ENCODE measurements at regions not wholly inside any gene's neighbourhood (a gene's known extent, or its start where the extent isn't known, plus 50 kb on each side); places are given as distances from the start of the nearest gene placed in this dataset.
"Not testable (repeated sequence)": the region's sequence is repeated elsewhere in the genome, so short reads cannot be mapped to it uniquely, and the experiment has no call there.

- DNase-seq (ENCODE audit: low spot score) = no peak
Measured at GRCh38 chr17:68141050-68141449, 105.5 kb downstream of the KPNA2 start.

GRCh38 chr17:68142595-68142994 is 105.2 kb upstream of the AMZ2 start:
- DNase-seq (ENCODE audit: low spot score) = no peak

- no peak for DNase-seq (ENCODE audit: low spot score)
Measured at GRCh38 chr17:68143425-68143824, 104.4 kb upstream of the AMZ2 start.

GRCh38 chr17:68145088-68145487 is 102.8 kb upstream of the AMZ2 start:
- no peak for DNase-seq (ENCODE audit: low spot score)

DNA sequence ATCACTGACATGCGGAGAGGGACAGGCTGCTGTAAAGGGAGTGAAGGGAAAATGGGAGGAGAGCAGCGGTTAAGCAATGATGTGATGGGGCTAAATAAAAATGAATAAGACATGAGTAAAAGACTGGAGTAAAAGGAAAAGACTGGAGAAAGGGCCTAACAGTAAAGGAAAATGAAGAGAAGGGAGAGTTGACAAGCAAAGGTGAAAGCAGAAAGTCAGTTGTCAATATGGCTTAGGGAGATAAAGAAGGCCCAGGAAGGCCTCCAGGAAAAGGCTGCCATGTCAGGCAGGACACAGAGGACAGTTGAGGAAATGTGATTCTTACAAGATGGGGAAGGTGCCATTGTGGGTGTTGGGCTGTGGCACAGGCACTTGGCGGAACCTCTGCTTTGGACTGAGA is 98.9 kb upstream of the AMZ2 start:
- DNase-seq (ENCODE audit: low spot score) = no peak

DNA sequence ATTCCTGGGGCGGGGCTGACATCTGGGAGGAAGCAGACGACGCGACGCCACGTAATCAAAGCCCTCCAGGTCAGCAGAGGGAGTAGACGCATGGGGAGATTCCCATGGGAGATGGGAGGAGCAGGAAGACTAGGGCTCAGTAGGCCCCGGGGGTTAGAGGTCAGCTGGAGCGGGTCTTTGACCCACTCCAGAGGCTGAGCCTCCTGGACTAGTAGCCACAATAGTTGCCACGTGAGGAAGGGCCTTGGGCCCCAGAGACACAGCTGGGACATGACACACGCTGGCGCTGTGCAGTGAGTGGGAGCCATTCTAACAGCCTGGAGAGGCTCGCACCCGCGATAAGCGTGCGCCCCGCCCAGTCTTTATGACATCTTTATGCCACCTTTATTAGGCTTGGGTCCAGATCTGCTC is 95.7 kb upstream of the AMZ2 start:
- no peak for DNase-seq (ENCODE audit: low spot score)

- no peak for DNase-seq (ENCODE audit: low spot score)
Measured at GRCh38 chr17:68155692-68156091, 92.2 kb upstream of the AMZ2 start.

DNA sequence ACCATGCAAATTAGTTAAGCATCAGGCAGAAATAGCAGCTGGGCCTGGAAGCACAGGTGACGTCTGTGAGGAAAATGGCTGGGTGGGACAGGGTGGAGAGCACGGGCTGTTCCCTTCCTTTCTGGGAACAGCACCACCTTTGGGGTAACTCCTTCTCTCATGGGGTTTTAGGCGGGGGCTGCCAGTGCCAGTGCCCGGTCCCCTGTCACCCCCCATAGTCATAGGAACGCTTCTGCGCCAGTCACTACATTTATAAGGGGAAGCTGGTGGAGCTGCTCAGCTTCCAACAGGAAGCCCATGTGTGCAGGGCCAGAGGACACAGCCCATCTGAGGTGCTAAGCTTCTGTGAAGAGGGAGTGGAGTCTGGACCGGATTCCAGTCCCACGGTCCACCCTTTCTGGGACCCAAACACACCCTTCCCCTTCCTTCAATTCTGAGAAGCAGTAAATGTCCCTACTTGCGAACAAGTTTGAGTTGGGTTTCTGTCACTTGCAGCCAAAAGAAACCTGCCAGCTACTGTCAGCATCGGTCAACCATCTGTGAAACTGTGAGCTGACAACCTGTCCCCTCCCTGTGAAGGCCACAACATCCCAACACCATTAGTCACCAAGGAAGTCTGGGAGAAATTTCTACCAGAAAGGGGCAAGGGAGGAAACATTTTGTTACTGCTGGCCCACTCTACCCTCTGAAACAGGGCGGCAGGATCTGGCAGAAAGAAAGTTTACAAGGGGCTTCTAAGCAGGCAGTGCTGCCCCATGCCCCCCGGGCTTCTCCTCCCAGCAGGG is 86.0 kb upstream of the AMZ2 start:
- no peak for DNase-seq (ENCODE audit: low spot score)

GRCh38 chr17:68168273-68169164 is 79.3 kb upstream of the AMZ2 start:
- not testable (repeated sequence) for DNase-seq (ENCODE audit: low spot score)

DNA sequence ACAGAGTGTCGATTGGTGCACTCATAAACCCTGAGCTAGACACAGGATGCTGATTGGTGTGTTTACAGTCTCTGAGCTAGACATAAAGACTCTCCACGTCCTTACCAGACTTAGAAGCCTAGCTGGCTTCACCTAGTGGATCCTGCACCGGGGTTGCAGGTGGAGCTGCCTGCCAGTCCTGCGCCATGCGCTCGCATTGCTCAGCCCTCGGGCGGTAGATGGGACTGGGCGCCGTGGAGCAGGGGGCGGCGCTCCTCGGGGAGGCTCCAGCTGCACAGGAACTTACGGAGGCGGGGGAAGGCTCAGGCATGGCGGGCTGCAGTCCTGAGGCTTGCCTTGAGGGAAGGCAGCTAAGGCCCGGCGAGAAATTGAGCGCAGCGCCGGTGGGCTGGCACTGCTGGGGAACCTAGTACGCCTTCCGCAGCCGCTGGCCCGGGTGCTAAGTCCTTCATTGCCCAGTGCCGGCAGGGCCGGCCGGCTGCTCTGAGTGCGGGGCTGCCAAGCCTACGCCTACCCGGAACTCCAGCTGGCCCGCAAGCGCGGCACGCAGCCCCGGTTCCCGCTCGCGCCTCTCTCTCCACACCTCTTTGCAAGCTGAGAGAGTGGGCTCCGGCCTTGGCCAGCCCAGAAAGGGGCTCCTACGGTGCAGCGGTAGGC is 78.5 kb upstream of the AMZ2 start:
- not testable (repeated sequence) for DNase-seq (ENCODE audit: low spot score)

DNA sequence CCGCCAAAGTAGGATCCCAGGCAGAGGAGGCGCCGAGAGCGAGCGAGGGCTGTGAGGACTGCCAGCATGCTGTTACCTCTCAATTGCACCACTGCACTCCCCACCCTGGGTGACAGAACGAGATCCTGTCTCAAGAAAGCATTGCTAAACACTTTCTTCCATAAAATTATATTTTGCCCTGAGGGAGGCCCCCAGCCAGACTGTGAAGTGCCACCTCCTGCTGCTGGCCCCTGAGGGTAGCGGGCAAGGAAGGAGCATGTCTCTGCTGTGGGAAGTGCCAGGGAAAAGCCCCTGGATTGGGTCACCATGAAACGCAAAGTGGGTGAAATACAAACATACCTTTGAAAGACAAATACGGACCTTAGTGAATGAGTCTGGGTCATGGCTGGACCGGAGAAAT is 78.0 kb upstream of the AMZ2 start:
- DNase-seq (ENCODE audit: low spot score) = no peak

DNA sequence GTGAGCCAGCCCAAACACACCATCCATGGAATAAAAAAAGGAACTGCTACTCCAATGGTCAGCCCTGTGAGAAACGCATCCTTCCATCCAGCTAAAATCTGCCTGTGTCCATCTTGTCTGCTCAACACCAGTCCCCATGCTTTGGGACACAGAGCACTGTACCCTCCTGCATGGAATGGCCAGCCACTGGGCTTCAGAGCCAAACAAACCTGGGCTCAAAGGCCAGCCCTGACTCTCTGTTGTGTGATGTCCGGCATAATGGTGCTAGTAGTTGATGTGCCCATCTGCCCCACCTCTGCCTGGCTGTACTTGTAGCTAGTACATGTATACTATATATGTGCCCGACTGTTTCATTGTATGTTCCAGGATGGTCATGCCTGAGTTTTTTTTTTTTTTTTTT is 77.6 kb upstream of the AMZ2 start:
- no peak for DNase-seq (ENCODE audit: low spot score)

GRCh38 chr17:68172461-68172954 is 75.3 kb upstream of the AMZ2 start:
- DNase-seq (ENCODE audit: low spot score) = peak; percentile 60

- DNase-seq (ENCODE audit: low spot score) = no peak
Measured at GRCh38 chr17:68175416-68175815, 72.4 kb upstream of the AMZ2 start.

- no peak for DNase-seq (ENCODE audit: low spot score)
Measured at GRCh38 chr17:68175905-68176304, 71.9 kb upstream of the AMZ2 start.

DNA sequence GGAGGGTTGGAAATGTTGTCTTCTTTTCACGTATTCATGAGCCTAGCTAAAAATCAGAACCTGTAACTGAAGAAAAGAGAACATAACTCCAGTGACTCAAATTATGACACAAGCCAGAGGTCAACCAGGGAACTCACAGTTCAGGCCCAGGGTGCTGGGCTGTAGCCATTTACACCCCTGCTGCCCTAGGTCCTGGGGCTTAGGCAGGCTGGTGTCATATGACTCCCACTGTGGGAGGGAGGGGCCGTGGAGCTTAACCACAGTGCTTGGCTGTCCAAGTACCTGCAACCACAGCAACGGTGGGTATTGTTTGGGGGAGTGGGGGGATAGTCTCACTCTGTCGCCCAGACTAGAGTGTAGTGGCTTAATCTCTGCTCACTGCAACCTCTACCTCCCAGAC is 71.1 kb upstream of the AMZ2 start:
- no peak for DNase-seq (ENCODE audit: low spot score)

DNA sequence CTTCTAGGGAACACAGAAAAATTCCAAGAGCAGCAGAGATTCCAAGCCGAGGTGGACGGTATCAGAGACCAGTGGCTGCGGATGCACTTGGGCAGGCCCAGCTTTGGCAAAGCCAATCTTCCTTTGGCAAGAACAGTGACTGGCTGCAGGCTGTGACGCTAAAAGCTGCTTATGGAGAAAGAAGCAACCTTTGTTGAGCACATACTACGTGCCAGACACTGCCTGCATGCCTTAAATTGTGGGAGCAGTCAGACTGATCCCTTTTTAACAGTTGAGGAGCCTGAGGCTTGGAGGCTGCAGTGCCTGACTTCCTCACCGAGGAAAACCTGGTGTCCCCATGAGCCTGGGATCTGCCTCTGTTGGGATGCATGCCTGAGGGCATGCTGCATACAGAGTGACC is 69.0 kb upstream of the AMZ2 start:
- DNase-seq (ENCODE audit: low spot score) = no peak

DNA sequence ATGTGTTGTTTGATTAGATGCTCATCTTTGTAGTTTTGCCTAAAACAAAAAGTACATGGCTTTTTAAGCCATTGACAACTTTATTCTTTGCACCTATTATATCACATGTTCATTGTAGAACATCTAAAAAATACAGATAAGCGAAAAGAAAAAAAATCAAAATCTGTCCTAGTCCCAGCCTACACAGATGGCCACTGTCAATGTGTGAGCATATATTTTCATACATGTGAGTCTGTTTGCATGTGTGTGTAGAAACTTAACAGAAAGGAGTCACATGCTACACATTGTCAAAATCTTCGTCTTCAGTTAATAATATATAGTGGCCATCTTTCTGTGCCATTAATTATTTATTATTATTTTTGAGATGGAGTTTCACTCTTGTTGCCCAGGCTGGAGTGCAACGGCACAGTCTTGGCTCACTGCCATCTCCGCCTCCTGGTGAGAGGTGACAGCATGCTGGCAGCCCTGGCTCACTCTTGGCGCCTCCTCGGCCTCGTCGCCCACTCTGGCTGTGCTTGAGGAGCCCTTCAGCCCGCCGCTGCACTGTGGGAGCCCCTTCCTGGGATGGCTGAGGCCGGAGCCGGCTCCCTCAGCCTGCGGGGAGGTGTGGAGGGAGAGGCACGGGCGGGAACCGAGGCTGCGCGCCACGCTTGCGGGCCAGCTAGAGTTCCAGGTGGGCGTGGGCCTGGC is 68.5 kb upstream of the AMZ2 start:
- DNase-seq (ENCODE audit: low spot score) = no peak

DNA sequence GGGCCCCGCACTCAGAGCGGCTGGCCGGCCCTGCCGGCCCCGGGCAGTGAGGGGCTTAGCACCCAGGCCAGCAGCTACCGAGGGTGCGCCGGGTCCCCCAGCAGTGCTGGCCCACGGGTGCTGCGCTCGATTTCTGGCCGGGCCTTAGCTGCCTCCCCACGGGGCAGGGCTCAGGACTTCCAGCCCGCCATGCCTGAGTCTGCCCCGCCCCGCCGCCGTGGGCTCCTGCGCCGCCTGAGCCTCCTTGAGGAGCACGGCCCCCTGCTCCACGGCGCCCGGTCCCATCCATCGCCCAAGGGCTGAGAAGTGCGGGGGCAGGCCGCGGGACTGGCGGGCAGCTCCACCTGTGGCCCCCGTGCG is 67.9 kb upstream of the AMZ2 start:
- no peak for DNase-seq (ENCODE audit: low spot score)

- DNase-seq (ENCODE audit: low spot score) = no peak
Measured at GRCh38 chr17:68182011-68182306, 65.9 kb upstream of the AMZ2 start.

DNA sequence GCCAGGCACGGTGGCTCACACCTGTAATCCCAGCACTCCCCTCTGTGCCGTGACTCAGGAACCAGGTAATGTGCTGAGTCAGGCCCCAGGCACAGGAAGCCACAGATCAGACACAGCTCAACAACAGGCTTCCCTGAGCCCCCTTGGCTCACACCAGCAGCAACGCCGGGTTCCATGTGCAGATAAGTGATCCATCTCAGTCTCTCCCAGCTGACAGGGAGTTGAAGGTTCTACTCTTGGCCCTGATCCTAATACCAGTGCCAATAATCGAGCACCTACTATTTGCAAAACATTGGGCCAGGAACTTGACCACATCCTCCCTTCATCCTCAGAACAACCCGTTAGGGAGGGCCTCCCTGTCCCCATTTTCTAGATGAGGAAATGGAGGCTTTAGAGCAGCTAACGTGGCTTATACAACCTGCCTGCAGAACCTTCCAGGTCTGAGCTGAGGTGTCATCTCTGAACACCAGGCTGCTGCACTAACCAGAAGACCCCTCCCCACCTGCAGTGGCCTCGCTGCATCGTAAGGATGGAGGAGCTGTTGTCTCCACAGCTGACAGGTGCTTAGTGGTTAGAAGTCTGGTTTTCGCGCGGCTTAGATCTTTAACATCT is 64.8 kb upstream of the AMZ2 start:
- no peak for DNase-seq (ENCODE audit: low spot score)

GRCh38 chr17:68184141-68184571 is 63.7 kb upstream of the AMZ2 start:
- DNase-seq (ENCODE audit: low spot score) = no peak
